ENCODE measurements at regions not wholly inside any gene's neighbourhood (a gene's known extent, or its start where the extent isn't known, plus 50 kb on each side); places are given as distances from the start of the nearest gene placed in this dataset.

DNA sequence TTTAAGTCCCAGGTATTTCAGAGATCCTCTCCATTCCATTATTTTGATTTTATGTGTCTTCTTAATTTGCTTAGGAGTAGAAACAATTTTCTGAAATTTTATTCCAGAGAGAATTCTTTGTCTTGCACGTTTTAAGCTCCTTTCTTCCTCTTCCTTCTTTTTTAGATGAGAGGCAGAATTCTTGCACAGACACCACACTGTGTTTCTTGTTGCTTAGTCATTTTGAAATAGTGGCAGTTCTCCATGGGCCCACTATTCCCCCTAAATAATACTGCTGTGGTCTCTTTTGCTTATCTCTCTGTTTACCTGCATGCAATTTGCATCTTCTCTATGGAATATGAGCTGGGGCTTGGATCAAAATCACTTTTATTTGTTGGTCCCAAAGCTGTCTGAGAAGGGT lies 54.3 kb upstream of the WAC start:
- H3K9me3 ChIP-seq (ENCODE audit: insufficient read depth, low read depth, low read length), result no peaks in the 10 kb centered on the region
- H3K36me3 ChIP-seq (ENCODE audit: insufficient read depth, low read length), result no peaks in the 10 kb centered on the region
- H3K4me3 ChIP-seq (ENCODE audit: low read length, poor library complexity, severe bottlenecking), result no peak overlapping the region
- no peak overlapping the region for H3K4me2 ChIP-seq (ENCODE audit: low read depth, low read length, poor library complexity, severe bottlenecking)
- no peaks in the 10 kb centered on the region for H3K27me3 ChIP-seq (ENCODE audit: insufficient read depth, low read length, poor library complexity, severe bottlenecking)
- TF ChIP-seq, protein P1, sequence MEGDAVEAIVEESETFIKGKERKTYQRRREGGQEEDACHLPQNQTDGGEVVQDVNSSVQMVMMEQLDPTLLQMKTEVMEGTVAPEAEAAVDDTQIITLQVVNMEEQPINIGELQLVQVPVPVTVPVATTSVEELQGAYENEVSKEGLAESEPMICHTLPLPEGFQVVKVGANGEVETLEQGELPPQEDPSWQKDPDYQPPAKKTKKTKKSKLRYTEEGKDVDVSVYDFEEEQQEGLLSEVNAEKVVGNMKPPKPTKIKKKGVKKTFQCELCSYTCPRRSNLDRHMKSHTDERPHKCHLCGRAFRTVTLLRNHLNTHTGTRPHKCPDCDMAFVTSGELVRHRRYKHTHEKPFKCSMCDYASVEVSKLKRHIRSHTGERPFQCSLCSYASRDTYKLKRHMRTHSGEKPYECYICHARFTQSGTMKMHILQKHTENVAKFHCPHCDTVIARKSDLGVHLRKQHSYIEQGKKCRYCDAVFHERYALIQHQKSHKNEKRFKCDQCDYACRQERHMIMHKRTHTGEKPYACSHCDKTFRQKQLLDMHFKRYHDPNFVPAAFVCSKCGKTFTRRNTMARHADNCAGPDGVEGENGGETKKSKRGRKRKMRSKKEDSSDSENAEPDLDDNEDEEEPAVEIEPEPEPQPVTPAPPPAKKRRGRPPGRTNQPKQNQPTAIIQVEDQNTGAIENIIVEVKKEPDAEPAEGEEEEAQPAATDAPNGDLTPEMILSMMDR (conservative IDR thresholded peaks at IDR 0.05; ENCODE audit: low read length), result no peak
- no peak for TF ChIP-seq EZH2phosphoT487 (IDR thresholded peaks at IDR 0.05; ENCODE audit: borderline replicate concordance)
- no peak overlapping the region for H2AFZ ChIP-seq (ENCODE audit: low read length)
- H3K4me1 ChIP-seq (ENCODE audit: insufficient read depth, low read length, poor library complexity, severe bottlenecking), result no peaks in the 10 kb centered on the region
- H3K79me2 ChIP-seq (ENCODE audit: insufficient read depth, low read length), result no peaks in the 10 kb centered on the region
- H4K20me1 ChIP-seq (ENCODE audit: insufficient read depth, low read length, poor library complexity, severe bottlenecking), result no peaks in the 10 kb centered on the region
- no peaks in the 10 kb centered on the region for H3F3A ChIP-seq (ENCODE audit: low read depth)
- no peak overlapping the region for H3K9ac ChIP-seq (ENCODE audit: low read depth, low read length, poor library complexity, severe bottlenecking)
- H3K9me2 ChIP-seq (replicated peaks; ENCODE audit: low read depth, low read length), result no peaks in the 10 kb centered on the region

DNA sequence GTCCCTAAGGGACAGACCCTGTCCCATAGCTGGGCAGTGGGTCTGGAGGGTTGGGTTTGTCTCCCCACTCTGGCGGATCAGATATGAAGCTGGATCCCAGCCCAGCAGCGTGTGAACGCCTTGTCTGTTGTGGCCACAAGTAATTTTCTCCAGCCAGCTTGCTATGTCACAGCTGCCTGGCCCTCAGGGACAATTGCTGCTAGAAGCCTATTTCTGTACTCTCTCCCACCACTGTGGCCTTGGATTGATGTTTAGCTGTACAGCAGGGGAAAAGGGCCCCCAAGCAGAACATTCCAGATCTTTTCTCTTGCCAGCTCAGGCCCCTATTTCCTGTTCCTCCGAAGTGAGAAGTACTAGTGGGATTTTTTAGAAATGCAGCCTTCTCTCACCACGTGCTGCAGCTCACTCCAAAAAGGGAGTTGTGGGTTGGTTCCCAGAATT lies 53.5 kb upstream of the WAC start:
- H3K9me3 ChIP-seq (ENCODE audit: insufficient read depth, low read depth, low read length), result no peaks in the 10 kb centered on the region
- H3K9me2 ChIP-seq (replicated peaks; ENCODE audit: low read depth, low read length), result no peaks in the 10 kb centered on the region
- no peaks in the 10 kb centered on the region for H3F3A ChIP-seq (ENCODE audit: low read depth)
- TF ChIP-seq, protein P1 (conservative IDR thresholded peaks at IDR 0.05; ENCODE audit: low read length), result no peak
- no peak for TF ChIP-seq EZH2phosphoT487 (IDR thresholded peaks at IDR 0.05; ENCODE audit: borderline replicate concordance)
- no peaks in the 10 kb centered on the region for H3K27me3 ChIP-seq (ENCODE audit: insufficient read depth, low read length, poor library complexity, severe bottlenecking)
- H3K4me3 ChIP-seq (ENCODE audit: low read length, poor library complexity, severe bottlenecking), result no peak overlapping the region
- H3K79me2 ChIP-seq (ENCODE audit: insufficient read depth, low read length), result no peaks in the 10 kb centered on the region
- H3K9ac ChIP-seq (ENCODE audit: low read depth, low read length, poor library complexity, severe bottlenecking), result no peak overlapping the region
- no peak overlapping the region for H3K4me2 ChIP-seq (ENCODE audit: low read depth, low read length, poor library complexity, severe bottlenecking)
- no peaks in the 10 kb centered on the region for H3K36me3 ChIP-seq (ENCODE audit: insufficient read depth, low read length)
- no peaks in the 10 kb centered on the region for H4K20me1 ChIP-seq (ENCODE audit: insufficient read depth, low read length, poor library complexity, severe bottlenecking)
- H3K4me1 ChIP-seq (ENCODE audit: insufficient read depth, low read length, poor library complexity, severe bottlenecking), result no peaks in the 10 kb centered on the region
- H2AFZ ChIP-seq (ENCODE audit: low read length), result no peak overlapping the region

DNA sequence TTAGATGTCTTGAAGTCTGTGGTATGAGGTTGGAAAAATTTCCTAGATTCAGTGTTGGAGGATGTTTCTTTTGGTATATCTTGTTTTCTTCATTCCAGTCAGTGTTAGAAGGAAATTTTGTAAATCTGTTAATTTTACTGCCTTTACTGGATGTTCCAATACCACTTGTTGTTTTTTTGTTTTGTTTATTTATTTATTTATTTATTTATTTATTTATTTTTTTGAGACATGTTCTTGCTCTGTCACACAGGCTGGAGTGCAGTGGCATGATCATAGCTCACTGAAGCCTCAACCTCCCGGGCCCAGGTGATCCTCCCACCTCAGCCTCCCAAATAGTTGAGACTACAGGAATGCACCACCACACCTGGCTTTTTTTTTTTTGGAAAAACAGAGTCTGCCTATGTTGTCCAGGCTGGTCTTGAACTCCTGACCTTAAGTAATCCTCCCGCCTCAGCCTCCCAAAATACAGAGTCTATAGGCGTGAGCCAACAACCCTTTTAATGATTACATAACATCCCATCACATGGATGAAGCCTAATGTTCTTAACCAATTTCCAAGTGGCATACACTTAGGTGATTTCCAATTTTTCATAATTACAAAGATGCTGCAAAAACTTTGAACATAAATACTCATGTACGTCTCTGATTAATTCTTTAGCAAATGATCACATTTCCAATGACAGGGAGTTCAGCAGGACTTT lies 52.8 kb upstream of the WAC start:
- Histone ChIP-seq H4K20me1 (ENCODE audit: insufficient read depth, low read length, poor library complexity, severe bottlenecking) (no peaks in the 10 kb centered on the region), H3K9ac (ENCODE audit: low read depth, low read length, poor library complexity, severe bottlenecking) (no peak overlapping the region), H3K4me2 (ENCODE audit: low read depth, low read length, poor library complexity, severe bottlenecking) (no peak overlapping the region), H3K4me1 (ENCODE audit: insufficient read depth, low read length, poor library complexity, severe bottlenecking) (no peaks in the 10 kb centered on the region), H3K27me3 (ENCODE audit: insufficient read depth, low read length, poor library complexity, severe bottlenecking) (no peaks in the 10 kb centered on the region), H3K9me3 (ENCODE audit: insufficient read depth, low read depth, low read length) (no peaks in the 10 kb centered on the region), H3K36me3 (ENCODE audit: insufficient read depth, low read length) (no peaks in the 10 kb centered on the region), H3F3A (ENCODE audit: low read depth) (no peaks in the 10 kb centered on the region), H3K4me3 (ENCODE audit: low read length, poor library complexity, severe bottlenecking) (no peak overlapping the region), H3K9me2 (replicated peaks; ENCODE audit: low read depth, low read length) (no peaks in the 10 kb centered on the region), H2AFZ (ENCODE audit: low read length) (no peak overlapping the region), H3K79me2 (ENCODE audit: insufficient read depth, low read length) (no peaks in the 10 kb centered on the region)
- no peak for TF ChIP-seq EZH2phosphoT487 (IDR thresholded peaks at IDR 0.05; ENCODE audit: borderline replicate concordance)
- TF ChIP-seq, protein P1 (conservative IDR thresholded peaks at IDR 0.05; ENCODE audit: low read length), result no peak

All from Loucy (cell line).